Choroid plexus epithelial cell (primary cell): ENCODE measurements at regions not wholly inside any gene's neighbourhood (a gene's known extent, or its start where the extent isn't known, plus 50 kb on each side); places are given as distances from the start of the nearest gene placed in this dataset.

Experiments
- DNase-seq: peaks from one replicate; pipeline ENCODE4 v3.0.0-alpha.2; 2010; ENCODE audit warnings: low read depth
- H3K4me3 ChIP-seq: 2 replicates; pipeline ENCODE4 v1.5.1; 2011; ENCODE audit warnings: low read depth, mild to moderate bottlenecking, control low read depth, low read length, moderate library complexity
- CTCF ChIP-seq: conservative IDR thresholded peaks from 2 replicates; pipeline ENCODE4 v1.5.1; 2011; ENCODE audit warnings: low read depth, mild to moderate bottlenecking, control low read depth, inconsistent platforms, low read length, moderate library complexity

DNA sequence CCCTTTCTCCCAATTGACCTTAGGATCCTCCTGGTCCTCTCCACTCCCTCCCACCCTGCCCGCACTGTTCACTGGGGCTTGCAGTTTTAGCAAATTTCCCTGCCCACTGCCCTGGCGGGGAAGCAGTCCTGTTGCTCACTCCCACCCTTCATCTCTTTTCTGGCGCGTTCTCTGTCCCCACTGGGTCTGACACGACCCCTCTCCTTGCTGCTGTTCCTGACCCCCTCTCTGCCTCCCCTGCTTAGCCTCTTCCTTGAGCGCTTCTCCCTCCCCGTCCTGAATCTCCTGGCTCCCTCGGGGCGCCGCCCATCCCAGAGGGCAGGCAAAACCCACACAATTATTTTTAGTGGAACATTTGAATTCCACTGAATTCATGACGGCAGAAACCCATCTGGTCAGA, 1796.4 kb downstream of the TP53TG3F start:
- no peak for DNase-seq
- H3K4me3 ChIP-seq, result no peak overlapping the region
- TF ChIP-seq CTCF, result no peak

GRCh38 chr16:35258381-35258780, 1799.0 kb downstream of the TP53TG3F start:
- DNase-seq, result no peak
- no peak for TF ChIP-seq CTCF
- H3K4me3 ChIP-seq, result no peak overlapping the region

GRCh38 chr16:35295856-35296255, 1836.4 kb downstream of the TP53TG3F start:
- no peak for TF ChIP-seq CTCF
- no peak for DNase-seq
- H3K4me3 ChIP-seq, result no peak overlapping the region

GRCh38 chr16:35296962-35297653, 1837.7 kb downstream of the TP53TG3F start:
- no peak overlapping the region for H3K4me3 ChIP-seq
- DNase-seq, result no peak

DNA sequence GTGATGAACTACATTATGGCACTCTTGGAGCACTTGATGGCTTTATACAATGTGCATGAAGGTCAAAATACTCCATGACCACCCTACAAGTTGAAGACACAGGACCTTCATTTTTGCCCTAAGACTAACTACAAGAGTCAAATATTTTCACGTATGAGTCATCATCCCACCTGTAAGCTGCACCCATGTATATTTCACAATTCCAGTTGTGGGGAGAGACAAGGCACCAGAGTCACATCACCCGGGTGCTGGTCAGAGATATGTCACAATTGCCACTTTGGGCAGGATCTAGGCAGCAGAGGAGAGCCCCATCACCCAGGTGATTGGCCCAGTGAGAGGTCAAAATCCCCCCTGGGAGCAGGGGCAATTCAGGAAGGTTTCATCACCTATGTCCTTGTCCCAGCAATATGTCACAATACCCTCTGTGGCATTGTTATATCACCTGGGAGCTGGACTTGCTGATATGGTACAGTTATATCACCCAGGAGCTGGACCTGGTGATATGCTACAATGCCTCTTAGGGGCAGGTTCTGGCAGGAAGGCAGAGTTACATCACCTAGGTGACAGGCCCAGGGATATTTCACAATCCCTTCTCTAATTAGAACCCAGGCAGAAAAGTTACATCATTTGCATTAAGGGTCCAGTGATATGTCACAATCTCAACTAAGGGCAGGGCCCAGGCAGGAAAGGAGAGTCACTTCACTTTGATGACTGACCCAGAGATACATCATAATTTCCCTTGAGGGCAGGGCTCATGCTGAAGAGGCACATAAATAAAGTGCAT, 1839.2 kb downstream of the TP53TG3F start:
- no peak for TF ChIP-seq CTCF
- DNase-seq, result no peak
- no peak overlapping the region for H3K4me3 ChIP-seq

More at GRCh38 chr16:35296962-35297653, 1837.7 kb downstream of the TP53TG3F start:
- no peak for TF ChIP-seq CTCF

- H3K4me3 ChIP-seq, result no peak overlapping the region
- no peak for DNase-seq
- TF ChIP-seq CTCF, result no peak
Measured at GRCh38 chr16:35302859-35303258, 1843.4 kb downstream of the TP53TG3F start.
